GM12873 (cell line): ENCODE measurements at regions not wholly inside any gene's neighbourhood (a gene's known extent, or its start where the extent isn't known, plus 50 kb on each side); places are given as distances from the start of the nearest gene placed in this dataset.

Source experiments
- TF ChIP-seq, protein P1 (sequence below): IDR thresholded peaks from 2 replicates; pipeline ENCODE4 v1.5.1; 2012; ENCODE audit warnings: low read depth, mild to moderate bottlenecking, moderate library complexity, low read length, control low read depth; ENCODE audit not compliant: insufficient read depth; ENCODE audit errors: missing control alignments

DNA sequence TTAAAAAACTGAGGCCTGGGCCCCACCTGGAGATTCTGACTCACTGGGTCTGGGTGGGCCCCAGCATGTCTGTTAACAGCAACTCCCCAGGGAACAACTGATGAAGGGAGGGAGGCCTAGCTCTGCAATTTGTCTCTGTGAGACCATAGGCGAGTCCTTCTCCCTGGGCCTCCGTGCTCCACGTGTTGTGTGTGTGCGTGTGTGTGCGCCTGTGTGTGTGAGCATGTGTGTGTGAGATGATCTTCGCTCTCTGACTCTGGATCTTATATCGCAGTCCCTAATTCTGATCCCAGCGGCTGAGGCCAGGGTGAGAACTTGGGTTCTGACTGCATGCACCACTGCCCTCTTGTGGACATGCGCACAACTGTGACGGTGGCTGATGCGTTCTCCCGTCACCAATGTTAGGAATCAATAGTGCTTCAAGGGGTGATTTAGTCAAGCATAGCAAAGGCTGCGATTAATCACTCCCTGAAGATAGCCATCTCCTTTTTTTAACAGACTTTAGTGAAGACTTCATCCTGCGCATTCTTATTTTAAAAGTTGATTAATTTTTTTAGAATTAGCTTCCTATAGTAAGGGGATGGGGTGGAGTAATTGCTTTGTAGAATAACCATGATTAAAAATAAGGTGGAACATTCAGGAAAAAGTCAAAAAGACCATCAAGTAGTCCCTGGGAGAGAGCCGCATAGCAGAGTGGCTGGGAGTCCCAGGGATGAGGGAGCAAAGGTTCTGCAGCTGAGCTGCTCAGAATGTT, 62.4 kb upstream of the USP24 start:
- TF ChIP-seq, protein P1, sequence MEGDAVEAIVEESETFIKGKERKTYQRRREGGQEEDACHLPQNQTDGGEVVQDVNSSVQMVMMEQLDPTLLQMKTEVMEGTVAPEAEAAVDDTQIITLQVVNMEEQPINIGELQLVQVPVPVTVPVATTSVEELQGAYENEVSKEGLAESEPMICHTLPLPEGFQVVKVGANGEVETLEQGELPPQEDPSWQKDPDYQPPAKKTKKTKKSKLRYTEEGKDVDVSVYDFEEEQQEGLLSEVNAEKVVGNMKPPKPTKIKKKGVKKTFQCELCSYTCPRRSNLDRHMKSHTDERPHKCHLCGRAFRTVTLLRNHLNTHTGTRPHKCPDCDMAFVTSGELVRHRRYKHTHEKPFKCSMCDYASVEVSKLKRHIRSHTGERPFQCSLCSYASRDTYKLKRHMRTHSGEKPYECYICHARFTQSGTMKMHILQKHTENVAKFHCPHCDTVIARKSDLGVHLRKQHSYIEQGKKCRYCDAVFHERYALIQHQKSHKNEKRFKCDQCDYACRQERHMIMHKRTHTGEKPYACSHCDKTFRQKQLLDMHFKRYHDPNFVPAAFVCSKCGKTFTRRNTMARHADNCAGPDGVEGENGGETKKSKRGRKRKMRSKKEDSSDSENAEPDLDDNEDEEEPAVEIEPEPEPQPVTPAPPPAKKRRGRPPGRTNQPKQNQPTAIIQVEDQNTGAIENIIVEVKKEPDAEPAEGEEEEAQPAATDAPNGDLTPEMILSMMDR, result peak; percentile 93

DNA sequence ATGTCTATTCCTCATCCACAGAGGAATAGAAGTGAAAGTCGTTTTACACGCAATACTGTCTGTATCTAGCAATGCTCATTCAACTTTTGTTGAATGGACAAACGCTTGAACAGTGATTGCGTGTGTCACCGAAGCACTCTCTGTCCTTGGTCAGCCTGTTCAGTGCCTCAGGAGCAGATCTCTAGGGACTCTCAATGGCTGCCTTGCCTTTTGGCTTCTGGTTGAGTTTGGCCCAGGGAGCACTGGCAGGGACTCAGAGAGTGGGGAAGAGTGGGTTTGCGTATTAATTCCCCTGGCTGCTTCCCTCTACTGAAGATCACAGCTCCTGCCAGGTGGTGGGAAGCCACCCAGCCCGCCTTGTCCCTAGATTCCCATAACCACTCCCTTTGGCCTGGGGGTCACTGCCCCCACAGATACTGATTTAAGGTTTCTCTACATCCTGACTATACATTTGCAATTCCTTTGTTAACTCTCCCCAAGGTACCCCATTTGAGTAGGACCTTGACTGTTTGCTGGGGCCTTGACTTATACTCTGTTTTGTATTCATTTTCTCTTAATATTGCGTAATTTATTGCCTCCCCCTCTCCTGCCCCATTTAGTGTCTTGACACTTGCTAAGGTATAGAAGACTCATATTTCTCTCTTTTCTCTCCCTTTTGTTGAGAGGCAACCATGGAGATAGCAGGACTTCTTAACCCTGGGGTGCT, 61.7 kb upstream of the USP24 start:
- TF ChIP-seq, protein P1, result no peak

DNA sequence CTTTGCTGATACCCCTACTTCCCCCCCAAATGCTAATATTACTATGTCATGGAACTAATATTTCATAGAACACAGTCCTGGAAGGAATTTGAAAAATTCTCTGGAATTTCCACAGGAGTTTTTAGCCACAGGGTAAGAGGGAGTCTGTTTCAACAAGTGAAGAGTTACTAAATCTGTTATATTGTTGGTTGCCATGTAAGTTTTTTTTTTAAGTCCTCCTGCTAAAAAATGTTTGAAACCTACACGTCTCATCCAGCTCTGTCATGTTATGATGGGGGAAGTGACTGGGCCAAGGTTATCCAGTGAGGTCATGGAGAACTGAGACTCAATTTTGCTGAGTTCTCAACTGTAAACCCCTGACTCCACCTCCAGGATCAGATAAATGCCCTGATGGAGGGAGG, 60.8 kb upstream of the USP24 start:
- TF ChIP-seq, protein P1, result no peak

DNA sequence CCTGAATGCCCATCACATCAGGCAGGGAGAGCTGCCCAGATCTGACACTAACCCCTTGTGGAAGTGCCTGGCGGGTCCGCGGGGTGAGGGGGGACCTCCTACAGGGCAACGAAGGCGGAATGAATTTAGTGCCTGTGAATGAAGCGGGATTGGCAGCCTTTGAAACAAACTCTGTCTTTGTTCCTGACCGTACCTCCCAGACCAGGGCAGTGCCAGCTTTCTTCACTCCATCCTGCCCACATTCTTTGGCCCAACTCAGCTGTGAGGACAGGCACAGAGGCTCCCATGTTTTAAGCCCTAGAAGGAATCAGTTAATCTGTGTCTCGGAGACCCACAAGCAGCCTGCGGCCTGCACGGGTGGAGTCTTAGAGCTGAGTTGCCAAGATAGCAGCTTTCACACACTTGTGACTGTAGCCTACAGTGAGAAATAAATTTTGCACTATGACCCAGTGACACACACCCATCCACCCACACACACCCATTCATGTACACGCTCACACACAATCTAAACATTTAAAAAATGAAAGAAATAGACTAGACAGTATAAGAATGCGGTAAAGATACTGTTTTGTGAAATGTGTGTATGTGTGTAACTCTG, 60.1 kb upstream of the USP24 start:
- TF ChIP-seq, protein P1, result no peak

DNA sequence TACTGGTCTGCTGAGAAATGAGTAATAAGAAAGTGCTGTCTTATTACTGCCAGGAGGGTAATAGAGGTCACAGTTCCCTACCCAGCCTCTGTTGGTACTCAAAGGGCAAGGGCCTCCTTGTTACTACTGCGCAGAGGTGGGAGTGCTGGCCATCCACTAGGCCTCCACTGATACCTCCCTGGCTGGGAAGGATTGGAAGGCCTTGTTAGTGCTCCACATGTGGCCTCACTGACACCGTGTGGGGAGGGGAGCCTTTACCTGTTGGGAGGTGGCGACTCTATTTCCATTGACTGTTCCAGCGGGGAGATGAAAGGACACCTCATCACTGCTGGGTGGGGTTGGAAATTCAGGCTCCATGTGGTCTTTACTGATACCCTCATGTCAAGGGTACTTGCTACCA, 57.8 kb upstream of the USP24 start:
- TF ChIP-seq, protein P1, result no peak
